Spleen (tissue), 7 donors: ENCODE measurements at regions not wholly inside any gene's neighbourhood (a gene's known extent, or its start where the extent isn't known, plus 50 kb on each side); places are given as distances from the start of the nearest gene placed in this dataset.

Experiments used
- POLR2A ChIP-seq, 3 donors: fragments of 450-650 bp; IDR thresholded peaks; one replicate each; pipeline ENCODE4 v1.5.1; 2017; ENCODE audit warnings: antibody characterized with exemption in 3 of 3, mild to moderate bottlenecking in 1 of 3
- POLR2AphosphoS5 ChIP-seq, 3 donors: sonication (generic); formaldehyde crosslinking; IDR thresholded peaks; one replicate each; pipeline ENCODE4 v1.5.1; 2017; ENCODE audit warnings: antibody characterized with exemption in 3 of 3
- TF ChIP-seq, protein P1 (sequence below), 11 experiments: fragments of 200-600 bp in 7 of 11; fragments of 450-650 bp in 4 of 11; sonication (generic) in 4 of 11; IDR thresholded peaks in 8 of 11; conservative IDR thresholded peaks in 3 of 11; 1 replicate in 7 of 11; 2 replicates in 4 of 11; pipeline versions ENCODE4 v1.4.0 to v1.8.0; 2016 to 2021; ENCODE audit warnings: antibody characterized with exemption in 11 of 11, inconsistent platforms in 4 of 11, mild to moderate bottlenecking in 1 of 11
- donor health status: DM: no; HTN: no; CAD: no; lungs with moderate emphysema.
- donor health status: DM: no; HTN: no; CAD: no.
- donor health status: DM: no; HTN: no; CAD: no.

DNA sequence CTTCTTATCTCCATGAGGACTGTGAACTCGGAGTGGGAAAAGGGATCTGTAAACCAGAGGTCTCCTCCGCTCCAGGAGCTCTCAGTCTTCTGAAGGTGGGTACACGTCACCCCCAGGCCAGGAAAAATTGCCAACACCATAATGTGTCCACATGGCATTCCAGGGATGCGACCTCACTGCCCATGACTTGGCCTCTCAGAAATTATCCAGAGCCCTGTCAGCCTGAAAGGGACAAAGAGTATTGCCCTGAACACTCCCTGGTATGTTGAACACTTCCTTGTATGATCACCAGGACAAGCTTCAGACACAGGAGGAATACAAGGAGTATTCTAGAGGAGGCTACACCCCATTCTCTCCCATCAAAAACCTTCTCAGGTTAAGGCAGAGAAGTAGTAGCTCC, 81.0 kb upstream of the SLC7A1 start:
- TF ChIP-seq, protein P1, sequence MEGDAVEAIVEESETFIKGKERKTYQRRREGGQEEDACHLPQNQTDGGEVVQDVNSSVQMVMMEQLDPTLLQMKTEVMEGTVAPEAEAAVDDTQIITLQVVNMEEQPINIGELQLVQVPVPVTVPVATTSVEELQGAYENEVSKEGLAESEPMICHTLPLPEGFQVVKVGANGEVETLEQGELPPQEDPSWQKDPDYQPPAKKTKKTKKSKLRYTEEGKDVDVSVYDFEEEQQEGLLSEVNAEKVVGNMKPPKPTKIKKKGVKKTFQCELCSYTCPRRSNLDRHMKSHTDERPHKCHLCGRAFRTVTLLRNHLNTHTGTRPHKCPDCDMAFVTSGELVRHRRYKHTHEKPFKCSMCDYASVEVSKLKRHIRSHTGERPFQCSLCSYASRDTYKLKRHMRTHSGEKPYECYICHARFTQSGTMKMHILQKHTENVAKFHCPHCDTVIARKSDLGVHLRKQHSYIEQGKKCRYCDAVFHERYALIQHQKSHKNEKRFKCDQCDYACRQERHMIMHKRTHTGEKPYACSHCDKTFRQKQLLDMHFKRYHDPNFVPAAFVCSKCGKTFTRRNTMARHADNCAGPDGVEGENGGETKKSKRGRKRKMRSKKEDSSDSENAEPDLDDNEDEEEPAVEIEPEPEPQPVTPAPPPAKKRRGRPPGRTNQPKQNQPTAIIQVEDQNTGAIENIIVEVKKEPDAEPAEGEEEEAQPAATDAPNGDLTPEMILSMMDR (IDR thresholded peaks at IDR 0.05 in 8 of 11, conservative IDR thresholded peaks at IDR 0.05 in 3 of 11): no peak
- TF ChIP-seq POLR2A (IDR thresholded peaks at IDR 0.05) (no peak), POLR2AphosphoS5 (IDR thresholded peaks at IDR 0.05) (no peak)
